ENCODE measurements at regions not wholly inside any gene's neighbourhood (a gene's known extent, or its start where the extent isn't known, plus 50 kb on each side); places are given as distances from the start of the nearest gene placed in this dataset.
"Not testable (repeated sequence)": the region's sequence is repeated elsewhere in the genome, so short reads cannot be mapped to it uniquely, and the experiment has no call there.

DNA sequence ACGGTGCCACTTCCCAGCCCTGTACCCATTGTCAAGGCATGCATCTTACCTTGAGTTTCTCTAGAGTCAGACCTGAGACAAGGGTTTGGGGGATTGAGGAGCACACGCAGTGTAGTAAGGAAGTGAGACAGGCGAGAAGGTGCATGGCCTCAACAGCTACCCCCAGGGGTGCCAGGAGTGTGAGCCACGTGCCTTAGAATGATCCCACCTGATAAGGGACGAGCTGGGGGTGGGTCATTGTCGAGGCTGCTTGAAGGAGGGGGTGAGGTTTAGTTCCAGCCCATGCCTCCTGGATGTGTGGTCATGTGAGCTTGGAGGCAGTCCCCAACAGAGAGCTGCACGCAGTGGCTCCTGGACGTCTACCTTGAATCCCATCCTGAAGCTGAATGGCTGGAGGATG, 320.5 kb downstream of the VRK1 start:
- CTCF ChIA-PET: interaction anchor here (0.9 kb wide), 1 partner anchor 13 kb away, joined by 4 read pairs; no protein-coding TSS in a partner anchor
- TF ChIP-seq, protein P1, sequence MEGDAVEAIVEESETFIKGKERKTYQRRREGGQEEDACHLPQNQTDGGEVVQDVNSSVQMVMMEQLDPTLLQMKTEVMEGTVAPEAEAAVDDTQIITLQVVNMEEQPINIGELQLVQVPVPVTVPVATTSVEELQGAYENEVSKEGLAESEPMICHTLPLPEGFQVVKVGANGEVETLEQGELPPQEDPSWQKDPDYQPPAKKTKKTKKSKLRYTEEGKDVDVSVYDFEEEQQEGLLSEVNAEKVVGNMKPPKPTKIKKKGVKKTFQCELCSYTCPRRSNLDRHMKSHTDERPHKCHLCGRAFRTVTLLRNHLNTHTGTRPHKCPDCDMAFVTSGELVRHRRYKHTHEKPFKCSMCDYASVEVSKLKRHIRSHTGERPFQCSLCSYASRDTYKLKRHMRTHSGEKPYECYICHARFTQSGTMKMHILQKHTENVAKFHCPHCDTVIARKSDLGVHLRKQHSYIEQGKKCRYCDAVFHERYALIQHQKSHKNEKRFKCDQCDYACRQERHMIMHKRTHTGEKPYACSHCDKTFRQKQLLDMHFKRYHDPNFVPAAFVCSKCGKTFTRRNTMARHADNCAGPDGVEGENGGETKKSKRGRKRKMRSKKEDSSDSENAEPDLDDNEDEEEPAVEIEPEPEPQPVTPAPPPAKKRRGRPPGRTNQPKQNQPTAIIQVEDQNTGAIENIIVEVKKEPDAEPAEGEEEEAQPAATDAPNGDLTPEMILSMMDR (IDR thresholded peaks at IDR 0.05; ENCODE audit: control extremely low read depth, extremely low read depth, low read depth, missing control alignments): no peak
- no peak for DNase-seq (ENCODE audit: extremely low spot score)
- POLR2A ChIA-PET: no interaction called here

DNA sequence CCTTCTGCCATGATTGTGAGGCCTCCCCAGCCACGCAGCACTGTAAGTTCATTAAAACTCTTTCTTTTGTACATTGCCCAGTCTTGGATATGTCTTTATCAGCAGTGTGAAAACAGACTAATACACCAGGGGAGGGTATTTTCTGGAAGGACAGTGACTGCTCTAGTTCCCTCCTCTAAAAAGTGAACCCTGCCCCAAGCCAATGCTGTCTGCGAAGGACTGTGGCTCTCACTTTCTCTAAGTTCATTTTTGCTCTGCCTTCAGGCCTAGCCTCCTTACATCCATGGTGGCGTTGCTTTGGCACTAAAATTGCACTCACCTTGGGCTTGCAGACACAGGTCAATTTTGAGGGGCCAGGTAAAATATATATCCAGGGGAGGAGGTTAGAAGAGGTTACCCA, 323.0 kb downstream of the VRK1 start:
- POLR2A ChIA-PET: no interaction called here
- CTCF ChIA-PET: interaction anchor here (1.6 kb wide), 1 partner anchor 12 kb away, joined by 8 read pairs; no protein-coding TSS in a partner anchor
- DNase-seq (ENCODE audit: extremely low spot score): no peak
- TF ChIP-seq, protein P1 (IDR thresholded peaks at IDR 0.05; ENCODE audit: control extremely low read depth, extremely low read depth, low read depth, missing control alignments): no peak

DNA sequence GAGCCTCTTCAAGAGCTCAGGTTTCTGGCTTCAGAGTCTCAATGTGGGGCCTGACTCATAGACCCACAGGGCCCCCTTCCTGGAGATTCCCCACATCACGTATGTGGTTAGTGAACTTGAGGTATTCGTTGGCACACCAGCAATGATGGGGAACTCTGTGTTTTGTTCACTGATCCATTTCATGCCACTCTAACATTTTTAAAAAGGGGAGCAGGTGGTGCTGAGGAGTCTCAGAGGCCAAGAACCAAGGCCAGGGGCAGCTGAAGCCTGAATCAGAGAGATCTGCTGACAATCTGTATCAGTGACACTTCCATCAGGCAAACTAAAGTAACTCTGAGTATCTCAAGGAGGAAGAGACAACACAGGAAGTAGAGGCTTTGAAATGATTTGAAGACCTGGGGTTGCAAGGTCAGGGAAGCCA, 323.4 kb downstream of the VRK1 start:
- no peak for DNase-seq (ENCODE audit: extremely low spot score)
- TF ChIP-seq, protein P1 (IDR thresholded peaks at IDR 0.05; ENCODE audit: control extremely low read depth, extremely low read depth, low read depth, missing control alignments): no peak
- ChIA-PET POLR2A (no interaction called here), CTCF (interaction anchor here (1.6 kb wide), 1 partner anchor 12 kb away, joined by 8 read pairs; no protein-coding TSS in a partner anchor)

DNA sequence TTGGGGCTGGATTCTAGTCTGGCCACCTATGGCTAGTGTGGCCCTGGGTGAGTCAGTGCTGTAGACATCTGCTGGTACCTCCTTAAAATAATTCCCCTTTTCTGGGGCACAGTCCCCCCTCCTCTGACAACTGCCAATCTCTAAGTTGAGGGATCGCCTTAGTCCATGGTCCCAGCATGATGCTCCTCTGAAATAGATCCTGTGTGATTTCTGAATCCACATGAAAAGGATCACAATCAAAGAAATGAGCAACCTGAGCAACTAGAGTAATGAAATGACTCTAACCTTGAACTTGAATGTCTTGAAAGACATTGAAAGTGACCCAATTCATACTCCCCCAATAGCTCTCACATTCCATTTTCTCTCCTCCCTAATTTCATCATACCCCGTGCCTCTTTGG, 332.5 kb downstream of the VRK1 start:
- ChIA-PET CTCF (no interaction called here), POLR2A (no interaction called here)
- DNase-seq (ENCODE audit: extremely low spot score): no peak
- TF ChIP-seq, protein P1 (IDR thresholded peaks at IDR 0.05; ENCODE audit: control extremely low read depth, extremely low read depth, low read depth, missing control alignments): no peak

DNA sequence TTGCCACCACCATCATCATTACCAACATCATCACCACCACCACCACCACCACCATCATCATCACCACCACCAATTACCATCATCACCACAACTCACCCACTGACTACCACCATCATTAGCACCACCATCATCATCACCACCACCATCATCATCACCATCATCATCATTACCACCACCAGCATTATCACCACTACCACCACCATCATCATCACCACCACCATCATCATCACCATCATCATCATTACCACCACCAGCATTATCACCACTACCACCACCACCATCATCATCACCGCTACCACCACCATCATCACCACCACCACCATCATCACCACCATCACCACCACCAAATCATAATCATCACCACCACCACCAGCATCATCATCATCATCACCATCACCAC, 338.7 kb downstream of the VRK1 start:
- POLR2A ChIA-PET; CTCF ChIA-PET; DNase-seq (ENCODE audit: extremely low spot score): not testable (repeated sequence)

DNA sequence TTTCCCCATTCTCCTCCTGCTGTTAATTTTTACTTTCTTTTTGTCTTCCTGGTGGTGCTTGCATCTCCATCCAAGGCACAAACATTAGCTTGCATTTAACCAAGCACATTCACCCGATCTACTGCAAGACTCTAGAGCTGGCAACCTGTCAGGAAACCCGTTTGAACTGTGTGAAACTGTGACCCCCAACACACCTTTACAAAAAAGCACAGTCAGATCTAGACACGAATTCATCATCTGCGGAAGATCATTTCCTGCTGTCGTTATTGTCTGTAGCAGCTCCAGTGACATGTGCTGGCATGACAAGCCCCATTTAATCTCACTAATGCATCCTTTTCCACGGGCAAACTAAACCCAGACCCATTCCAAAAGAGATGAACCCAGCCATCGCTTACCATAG, 340.5 kb downstream of the VRK1 start:
- CTCF ChIA-PET: no interaction called here
- POLR2A ChIA-PET: no interaction called here
- no peak for DNase-seq (ENCODE audit: extremely low spot score)
- TF ChIP-seq, protein P1 (IDR thresholded peaks at IDR 0.05; ENCODE audit: control extremely low read depth, extremely low read depth, low read depth, missing control alignments): no peak

DNA sequence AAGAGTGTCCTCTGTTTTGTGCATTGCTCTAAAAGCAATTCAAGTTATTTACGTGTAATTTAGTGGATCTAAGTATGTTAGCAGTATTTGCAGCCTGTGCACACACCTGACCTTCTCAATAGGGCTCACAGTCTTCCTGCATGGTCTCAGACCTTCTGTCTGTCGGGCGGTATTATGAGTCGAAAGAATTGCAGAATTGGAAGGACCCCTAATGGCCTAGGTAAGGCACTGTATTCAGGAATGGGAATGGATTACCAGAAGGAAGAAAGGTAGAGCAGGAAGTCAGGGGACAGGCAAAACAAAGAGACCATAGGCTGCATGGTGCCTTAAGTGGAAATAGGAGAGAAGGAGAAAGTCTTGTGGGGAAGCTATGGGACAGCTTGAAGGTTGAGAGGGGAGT, 341.6 kb downstream of the VRK1 start:
- ChIA-PET CTCF (no interaction called here), POLR2A (no interaction called here)
- TF ChIP-seq, protein P1 (IDR thresholded peaks at IDR 0.05; ENCODE audit: control extremely low read depth, extremely low read depth, low read depth, missing control alignments): no peak
- DNase-seq (ENCODE audit: extremely low spot score): no peak
